GM21723 (cell line): ENCODE measurements at regions not wholly inside any gene's neighbourhood (a gene's known extent, or its start where the extent isn't known, plus 50 kb on each side); places are given as distances from the start of the nearest gene placed in this dataset.

Experiments
- ATAC-seq: cut with Tn5 transposase; IDR thresholded peaks from one replicate; pipeline ENCODE4 v1.9.1; 2021; ENCODE audit warnings: mild to moderate bottlenecking, moderate library complexity; ENCODE audit not compliant: unreplicated experiment

GRCh38 chr3:804211-804610, 288.6 kb upstream of the CNTN6 start:
- ATAC-seq: no peak

- no peak for ATAC-seq
These were observed 287.5 kb upstream of the CNTN6 start for GRCh38 chr3:805326-805725.

- ATAC-seq: no peak
These were observed 286.8 kb upstream of the CNTN6 start for GRCh38 chr3:806006-806405.

DNA sequence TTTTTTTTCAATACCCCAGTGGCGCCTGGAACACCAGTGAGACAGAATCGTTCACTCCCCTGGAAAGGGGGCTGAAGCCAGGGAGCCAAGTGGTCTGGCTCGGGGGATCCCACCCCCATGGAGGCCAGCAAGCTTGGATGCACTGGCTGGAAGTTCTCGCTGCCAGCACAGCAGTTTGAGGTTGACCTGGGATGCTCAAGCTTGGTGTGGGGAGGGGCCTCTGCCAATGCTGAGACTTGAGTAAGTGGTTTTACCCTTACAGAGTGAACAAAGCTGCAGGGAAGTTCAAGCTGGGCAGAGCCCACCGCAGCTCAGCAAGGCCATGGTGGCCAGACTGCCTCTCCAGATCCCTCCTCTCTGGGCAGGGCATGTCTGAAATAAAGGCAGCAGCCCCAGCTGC, 276.2 kb upstream of the CNTN6 start:
- no peak for ATAC-seq

- no peak for ATAC-seq
These were observed 258.1 kb upstream of the CNTN6 start for GRCh38 chr3:834679-835078.

GRCh38 chr3:835096-835495, 257.7 kb upstream of the CNTN6 start:
- ATAC-seq: no peak

DNA sequence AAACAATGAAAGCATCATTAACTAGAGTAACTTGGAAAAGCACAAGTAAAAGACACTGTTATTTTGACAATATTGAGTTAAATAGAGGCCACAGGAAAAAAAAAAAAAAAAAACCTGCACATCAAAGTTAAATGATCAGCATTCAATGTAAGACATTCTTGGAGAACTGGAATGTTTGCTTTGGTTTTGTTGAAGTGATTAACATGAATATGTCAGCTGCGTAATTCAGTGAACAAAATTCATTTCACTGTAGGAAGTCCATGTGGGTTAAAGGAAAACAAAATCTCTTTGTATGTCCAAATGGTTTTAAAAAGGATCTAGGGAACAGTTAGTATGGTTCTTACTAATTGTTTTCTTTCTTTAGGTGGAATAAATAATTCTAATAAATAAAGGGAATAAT, 252.8 kb upstream of the CNTN6 start:
- no peak for ATAC-seq

DNA sequence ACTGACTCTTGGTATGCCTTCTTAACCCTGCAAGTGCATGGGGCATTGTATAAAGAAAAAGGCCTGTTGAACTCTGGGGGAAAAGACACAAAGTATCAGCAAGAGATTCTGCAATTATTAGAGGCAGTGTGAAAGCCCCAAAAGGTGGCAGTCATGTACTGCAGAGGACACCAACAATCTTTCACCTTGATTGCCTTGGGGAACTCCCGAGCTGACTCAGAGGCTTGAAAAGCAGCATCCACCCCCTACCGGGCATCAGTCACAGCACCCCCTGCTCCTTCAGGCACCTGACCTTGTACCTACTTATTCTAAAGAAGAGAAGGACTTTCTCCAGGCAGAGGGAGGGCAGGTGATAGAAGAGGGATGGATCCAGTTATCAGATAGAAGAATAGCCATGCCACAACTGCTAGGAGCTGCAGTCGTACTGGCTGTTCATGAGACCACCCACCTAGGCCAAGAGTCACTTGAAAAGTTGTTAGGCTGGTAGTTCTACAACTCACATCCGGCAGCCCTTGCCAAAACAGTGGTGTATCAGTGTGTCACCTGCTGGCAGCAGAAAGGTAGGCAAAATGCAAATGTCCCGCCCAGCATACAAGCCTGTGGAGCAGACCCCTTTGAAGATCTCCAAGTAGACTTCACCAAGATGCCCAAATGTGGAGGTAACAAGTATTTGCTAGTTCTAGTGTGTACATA, 241.6 kb upstream of the CNTN6 start:
- ATAC-seq: no peak

GRCh38 chr3:852033-852432, 240.8 kb upstream of the CNTN6 start:
- no peak for ATAC-seq

DNA sequence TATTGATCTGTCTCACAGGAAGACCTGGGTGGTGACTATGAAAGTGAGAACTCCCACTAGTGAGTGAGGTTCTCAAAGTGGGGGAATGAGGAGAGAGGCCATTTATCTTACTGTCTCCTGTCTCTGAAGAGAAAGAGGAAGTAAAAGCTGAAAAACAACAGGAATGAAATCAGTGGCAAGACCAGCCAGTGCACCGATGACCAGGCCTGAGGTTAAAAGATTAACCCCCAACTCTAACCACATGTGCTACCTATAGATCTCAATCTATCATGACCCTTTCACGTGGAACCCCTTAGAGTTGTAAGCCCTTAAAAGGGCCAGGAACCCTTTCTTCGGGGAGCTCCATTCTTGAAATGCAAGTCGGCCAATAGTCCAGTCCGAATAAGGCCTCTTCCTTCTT, 239.3 kb upstream of the CNTN6 start:
- no peak for ATAC-seq

DNA sequence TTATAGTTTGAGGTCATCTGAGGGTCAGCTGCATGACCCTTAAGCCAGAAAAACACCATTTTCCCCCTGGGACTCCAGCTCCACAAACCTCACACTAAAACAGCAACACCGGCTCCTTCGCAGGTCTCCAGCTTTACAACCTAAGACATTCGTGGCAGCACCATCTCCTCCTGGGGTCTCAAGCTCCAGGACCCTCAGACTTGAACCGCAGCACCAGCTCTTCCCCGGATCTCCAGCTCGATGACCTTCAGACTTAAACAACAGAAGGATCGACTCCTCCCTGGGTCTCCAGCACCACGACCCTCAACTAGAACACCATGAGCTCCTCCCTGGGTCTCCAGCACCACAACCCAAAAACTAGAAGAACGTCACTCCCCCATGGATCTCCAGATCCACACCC, 233.7 kb upstream of the CNTN6 start:
- ATAC-seq: no peak

GRCh38 chr3:861721-862120, 231.1 kb upstream of the CNTN6 start:
- ATAC-seq: no peak

DNA sequence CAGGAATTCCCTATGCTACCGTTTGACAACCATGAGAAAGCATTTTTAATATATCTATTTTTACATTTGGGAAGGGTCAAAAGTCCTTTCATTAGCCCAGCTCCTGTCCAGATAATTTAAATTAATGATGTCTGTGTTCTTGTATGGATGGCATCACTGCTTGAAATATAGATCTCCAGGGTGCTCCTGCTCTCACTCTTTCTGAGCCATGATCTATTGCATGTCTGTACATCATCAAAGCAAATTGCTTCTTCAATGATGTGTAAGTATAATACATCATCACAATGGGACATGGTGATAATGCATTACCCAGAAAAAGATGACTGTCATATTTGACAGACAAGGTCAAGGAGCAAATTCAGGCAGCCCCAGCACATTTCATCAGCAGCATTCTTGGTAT, 223.6 kb upstream of the CNTN6 start:
- ATAC-seq: no peak

DNA sequence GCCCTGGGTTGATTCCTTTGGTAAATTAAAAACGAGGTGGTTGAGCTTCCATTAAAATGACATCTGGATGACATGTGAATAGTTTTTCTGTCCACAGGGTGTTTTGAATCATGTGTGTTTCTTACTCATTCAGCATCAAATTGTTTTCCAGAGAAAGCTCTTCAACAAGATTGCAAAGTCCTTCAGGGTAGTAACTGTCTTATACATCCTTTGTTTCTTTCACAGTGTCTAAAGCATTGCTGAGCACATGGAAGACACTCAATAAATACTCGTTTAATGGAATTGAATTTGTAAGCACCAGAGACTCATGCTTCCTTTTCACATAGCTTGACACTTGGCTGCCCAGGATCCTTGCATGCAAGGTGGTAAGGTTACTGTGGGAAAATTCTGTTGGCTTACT, 223.1 kb upstream of the CNTN6 start:
- no peak for ATAC-seq

GRCh38 chr3:871651-872050, 221.2 kb upstream of the CNTN6 start:
- ATAC-seq: no peak

DNA sequence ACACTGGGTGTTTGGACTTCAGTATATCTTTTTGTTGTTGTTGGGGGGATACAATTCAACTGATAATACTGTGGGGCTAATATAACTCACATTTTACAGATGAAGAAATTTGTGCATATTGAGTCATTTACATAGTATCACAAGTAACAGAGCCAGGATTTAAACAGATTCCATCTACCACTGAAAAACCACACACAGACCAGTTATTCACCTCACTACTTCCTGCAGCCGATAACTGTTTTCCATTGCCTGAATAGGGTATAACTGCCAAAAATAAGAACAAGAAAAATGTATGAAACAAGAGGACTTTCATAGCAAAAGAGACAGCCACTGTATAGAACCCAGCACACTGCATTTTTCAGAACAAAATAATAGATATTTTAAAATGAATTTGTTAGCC, 215.8 kb upstream of the CNTN6 start:
- no peak for ATAC-seq

- no peak for ATAC-seq
These were observed 214.1 kb upstream of the CNTN6 start for GRCh38 chr3:878746-879145.

DNA sequence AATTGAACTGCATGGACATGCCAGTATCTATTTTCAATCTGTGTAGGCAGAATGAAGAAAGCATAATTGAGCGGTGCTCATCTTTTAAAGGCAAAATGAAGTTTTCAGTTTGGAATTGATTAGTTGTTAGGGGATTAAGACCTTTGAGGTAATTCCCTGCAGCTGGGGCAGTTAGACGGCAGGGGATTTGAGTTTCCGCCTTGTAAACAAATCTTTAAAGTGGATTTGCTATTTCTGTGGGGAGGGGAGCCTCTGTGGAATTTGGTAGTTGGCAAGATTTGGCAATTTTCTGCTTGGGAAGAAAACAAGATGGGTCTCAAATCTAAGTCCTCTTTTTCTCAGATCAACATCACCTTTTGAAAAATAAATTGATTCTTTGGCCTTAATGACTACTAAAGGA, 212.5 kb upstream of the CNTN6 start:
- no peak for ATAC-seq

DNA sequence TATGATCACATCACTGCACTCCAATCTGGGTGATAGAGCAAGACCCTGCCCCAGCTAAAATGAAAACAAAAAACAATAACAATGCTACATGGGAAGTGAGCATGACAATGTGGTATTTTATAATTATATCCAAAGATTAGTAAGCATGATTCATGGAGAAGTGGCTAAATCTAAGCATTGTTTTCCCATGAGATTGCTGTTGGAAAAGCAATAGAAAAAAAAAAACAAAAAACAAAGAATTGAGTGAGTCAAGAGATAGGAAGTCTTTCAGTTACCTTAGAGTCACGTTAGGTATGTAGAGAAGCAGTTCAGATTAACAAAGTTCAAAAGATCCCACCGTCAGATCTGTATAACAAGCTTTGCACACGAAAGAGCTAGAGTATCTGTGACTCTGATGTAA, 210.3 kb upstream of the CNTN6 start:
- no peak for ATAC-seq

DNA sequence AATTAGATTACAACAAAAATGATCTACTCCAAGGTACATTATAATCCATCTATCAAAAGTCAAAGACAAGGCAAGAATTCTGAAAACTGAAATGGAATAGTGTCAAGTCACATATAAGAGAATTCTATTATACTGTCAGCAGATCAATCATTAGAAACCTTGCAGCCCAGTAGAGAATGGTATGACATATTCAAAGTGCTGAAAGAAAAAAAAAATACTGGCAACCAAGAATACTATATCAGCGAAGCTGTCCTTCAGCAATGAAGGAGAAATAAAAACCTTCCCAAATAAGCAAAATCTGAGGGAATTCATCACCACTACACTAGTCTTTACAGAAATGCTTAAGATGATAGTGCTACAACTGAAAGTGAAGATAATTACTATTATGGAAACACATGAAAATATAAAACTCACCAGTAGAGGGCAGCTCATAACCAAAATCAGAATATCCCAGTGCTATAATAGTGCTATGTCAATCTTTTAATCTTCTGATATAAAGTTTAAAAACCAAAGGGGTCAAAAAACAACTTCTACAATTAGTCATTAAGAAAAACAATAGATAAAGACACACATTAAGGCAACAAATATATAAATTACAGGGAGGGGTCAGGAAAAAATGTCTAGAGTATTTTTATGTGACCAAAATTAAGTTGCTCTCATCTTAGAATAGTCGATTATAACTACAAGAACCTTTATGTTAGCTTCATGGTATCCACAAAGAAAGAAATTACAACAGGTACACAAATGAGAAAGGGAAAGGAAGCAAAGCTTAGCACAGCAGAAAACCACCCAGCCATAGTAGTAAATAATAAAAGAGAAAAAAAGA, 190.7 kb upstream of the CNTN6 start:
- peak; percentile 87 for ATAC-seq

DNA sequence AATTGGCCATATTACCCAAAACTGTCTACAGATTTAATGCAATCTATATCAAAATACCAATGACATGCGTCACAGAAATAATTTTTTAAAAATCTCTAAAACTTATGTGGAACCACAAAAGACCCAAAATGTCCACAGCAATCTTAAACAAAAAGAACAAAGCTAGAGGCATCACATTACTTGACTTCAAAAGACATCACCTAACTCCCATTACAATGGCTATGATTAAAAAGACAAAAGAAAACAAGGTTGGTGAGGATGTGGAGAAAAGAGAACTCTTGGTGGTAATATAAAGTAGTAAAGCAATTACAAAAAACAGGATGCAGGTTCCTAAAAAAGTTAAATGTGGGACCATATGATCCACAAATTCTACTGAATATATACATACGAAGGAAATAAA, 187.6 kb upstream of the CNTN6 start:
- no peak for ATAC-seq

- ATAC-seq: no peak
These were observed 186.1 kb upstream of the CNTN6 start for GRCh38 chr3:906739-907138.

DNA sequence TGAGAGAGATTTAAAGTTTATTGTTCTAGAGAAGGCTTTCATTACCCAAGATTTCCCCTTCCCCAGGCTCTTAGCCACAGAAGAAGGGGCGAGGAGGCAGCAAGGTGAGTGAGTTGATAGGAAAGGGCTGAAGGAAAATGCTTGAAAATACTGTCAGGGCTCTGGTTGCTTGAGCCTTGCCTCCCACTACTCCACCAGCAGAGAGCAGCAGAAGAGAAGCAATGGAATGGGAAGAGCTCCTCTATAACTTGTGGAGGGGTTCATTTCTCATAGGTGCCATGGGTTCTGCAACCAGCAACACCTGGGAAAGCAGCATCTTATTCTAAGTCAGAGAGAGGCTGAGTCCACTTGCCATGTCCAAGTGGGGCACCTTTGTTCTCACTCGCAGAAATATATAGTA, 184.0 kb upstream of the CNTN6 start:
- ATAC-seq: no peak
